Keratinocyte (primary cell): ENCODE measurements at regions not wholly inside any gene's neighbourhood (a gene's known extent, or its start where the extent isn't known, plus 50 kb on each side); places are given as distances from the start of the nearest gene placed in this dataset.

Source experiments
- DNase-seq: peaks from one replicate; pipeline ENCODE4 v3.0.0-alpha.2; 2011; ENCODE audit warnings: low read depth, missing footprints, low spot score
- FAIRE-seq: peaks from 2 replicates; lab custom pipeline; 2011; peaks lifted over from hg19 to GRCh38; lab: Jason Lieb, UNC
- H2AFZ ChIP-seq: 2 replicates; pipeline ENCODE4 v1.6.0; 2012; ENCODE audit warnings: low read length, control low read depth, inconsistent platforms; ENCODE audit not compliant: control insufficient read depth
- H3K27ac ChIP-seq: 2 replicates; pipeline ENCODE4 v1.5.1; 2011; ENCODE audit warnings: low read length; ENCODE audit not compliant: control insufficient read depth, insufficient read depth
- H3K27me3 ChIP-seq: 3 replicates; pipeline ENCODE4 v1.6.0; 2011; ENCODE audit warnings: low read length; ENCODE audit not compliant: control insufficient read depth, insufficient read depth; ENCODE audit errors: extremely low read depth
- H3K36me3 ChIP-seq, 2 experiments: 2 replicates in 1 of 2; 3 replicates in 1 of 2; pipeline ENCODE4 v1.5.1; 2011; ENCODE audit warnings: low read length in 2 of 2, mild to moderate bottlenecking in 1 of 2; ENCODE audit not compliant: control insufficient read depth in 2 of 2, insufficient read depth in 2 of 2; ENCODE audit errors: extremely low read depth in 1 of 2
- H3K4me1 ChIP-seq: 3 replicates; pipeline ENCODE4 v1.5.1; 2011; ENCODE audit warnings: low read length; ENCODE audit not compliant: control insufficient read depth, insufficient read depth; ENCODE audit errors: extremely low read depth
- H3K4me2 ChIP-seq: 3 replicates; pipeline ENCODE4 v1.6.0; 2011; ENCODE audit warnings: low read depth, low read length; ENCODE audit not compliant: control insufficient read depth, insufficient read depth; ENCODE audit errors: extremely low read depth
- H3K4me3 ChIP-seq, 3 experiments: fragments of 200-600 bp in 1 of 3; sonication (generic) in 1 of 3; 2 replicates in 2 of 3; 3 replicates in 1 of 3; pipeline ENCODE4 v1.5.1; 2011 to 2016; ENCODE audit warnings: low read length in 3 of 3, mild to moderate bottlenecking in 3 of 3, control low read depth in 2 of 3, inconsistent platforms in 1 of 3, low read depth in 1 of 3, mixed read lengths in 1 of 3, mixed run types in 1 of 3, moderate library complexity in 1 of 3; ENCODE audit not compliant: control insufficient read depth in 2 of 3, insufficient read depth in 2 of 3; ENCODE audit errors: extremely low read depth in 1 of 3
- H3K79me2 ChIP-seq: 2 replicates; pipeline ENCODE4 v1.6.0; 2012; ENCODE audit warnings: low read length; ENCODE audit not compliant: control insufficient read depth, insufficient read depth
- H3K9ac ChIP-seq: 3 replicates; pipeline ENCODE4 v1.6.0; 2011; ENCODE audit warnings: low read length; ENCODE audit not compliant: control insufficient read depth, insufficient read depth; ENCODE audit errors: extremely low read depth
- H3K9me1 ChIP-seq: 3 replicates; pipeline ENCODE4 v1.6.0; 2011; ENCODE audit warnings: low read length; ENCODE audit not compliant: control insufficient read depth, insufficient read depth; ENCODE audit errors: extremely low read depth
- H3K9me3 ChIP-seq: 2 replicates; pipeline ENCODE4 v1.5.1; 2012; ENCODE audit warnings: low read depth, low read length; ENCODE audit not compliant: control insufficient read depth
- H4K20me1 ChIP-seq: 3 replicates; pipeline ENCODE4 v1.6.0; 2011; ENCODE audit warnings: low read length; ENCODE audit not compliant: control insufficient read depth, insufficient read depth; ENCODE audit errors: extremely low read depth
- EZH2 ChIP-seq: IDR thresholded peaks from one replicate; pipeline ENCODE4 v1.6.1; 2012; ENCODE audit warnings: inconsistent platforms, mild to moderate bottlenecking, low read length, moderate library complexity
- dilution Hi-C: fragments of 300-500 bp; cut with MboI; formaldehyde crosslinking; loops from one replicate; pipeline ENCODE4 v1.7.0; 2020; ENCODE audit warnings: low sequenced_read_pairs; ENCODE audit not compliant: extremely low pct_ligation_motif_present
- TF ChIP-seq, protein P1 (sequence below), 3 experiments: IDR thresholded peaks in 1 of 3; conservative IDR thresholded peaks in 1 of 3; optimal IDR thresholded peaks in 1 of 3; 2 replicates in 2 of 3; 3 replicates in 1 of 3; pipeline versions ENCODE3 to v1.5.1; 2011; ENCODE audit warnings: low read length in 3 of 3, mild to moderate bottlenecking in 3 of 3, moderate library complexity in 2 of 3, control low read depth in 1 of 3, inconsistent platforms in 1 of 3; ENCODE audit not compliant: insufficient read depth in 2 of 3; ENCODE audit errors: extremely low read depth in 1 of 3

DNA sequence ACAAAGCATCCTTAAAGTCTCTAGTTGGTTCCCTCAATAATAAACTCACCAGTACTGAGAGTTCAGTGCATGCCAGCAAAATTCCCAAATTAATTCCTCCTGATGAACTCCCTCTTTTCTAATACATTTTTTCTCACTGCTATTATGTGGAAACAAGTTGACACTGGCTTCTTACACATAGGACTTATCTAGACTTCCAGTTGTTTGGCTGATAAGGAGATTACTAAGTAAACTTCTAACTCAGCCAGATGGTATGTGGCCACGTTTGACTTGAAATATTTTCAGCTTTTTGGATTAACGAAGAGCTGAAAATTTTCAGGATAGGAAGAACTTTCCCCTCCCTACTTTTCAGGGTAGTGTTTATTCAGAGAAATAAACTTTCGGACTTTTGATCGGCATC lies 1154.2 kb upstream of the TENM4 start:
- Histone ChIP-seq H4K20me1 (no peaks in the 10 kb centered on the region), H3K9ac (no peak overlapping the region), H3K9me3 (no peaks in the 10 kb centered on the region), H3K4me2 (no peak overlapping the region), H3K4me1 (peaks cover 31% of the 10 kb centered on the region), H3K9me1 (no peaks in the 10 kb centered on the region), H2AFZ (no peak overlapping the region), H3K27ac (peak overlapping the region; percentile 60), H3K36me3 (no peaks in the 10 kb centered on the region), H3K79me2 (no peaks in the 10 kb centered on the region), H3K4me3 (no peak overlapping the region), H3K27me3 (no peaks in the 10 kb centered on the region)
- DNase-seq (peak; percentile 40), FAIRE-seq (peak; percentile 56)
- dilution Hi-C loops: no loop called here
- TF ChIP-seq, protein P1, sequence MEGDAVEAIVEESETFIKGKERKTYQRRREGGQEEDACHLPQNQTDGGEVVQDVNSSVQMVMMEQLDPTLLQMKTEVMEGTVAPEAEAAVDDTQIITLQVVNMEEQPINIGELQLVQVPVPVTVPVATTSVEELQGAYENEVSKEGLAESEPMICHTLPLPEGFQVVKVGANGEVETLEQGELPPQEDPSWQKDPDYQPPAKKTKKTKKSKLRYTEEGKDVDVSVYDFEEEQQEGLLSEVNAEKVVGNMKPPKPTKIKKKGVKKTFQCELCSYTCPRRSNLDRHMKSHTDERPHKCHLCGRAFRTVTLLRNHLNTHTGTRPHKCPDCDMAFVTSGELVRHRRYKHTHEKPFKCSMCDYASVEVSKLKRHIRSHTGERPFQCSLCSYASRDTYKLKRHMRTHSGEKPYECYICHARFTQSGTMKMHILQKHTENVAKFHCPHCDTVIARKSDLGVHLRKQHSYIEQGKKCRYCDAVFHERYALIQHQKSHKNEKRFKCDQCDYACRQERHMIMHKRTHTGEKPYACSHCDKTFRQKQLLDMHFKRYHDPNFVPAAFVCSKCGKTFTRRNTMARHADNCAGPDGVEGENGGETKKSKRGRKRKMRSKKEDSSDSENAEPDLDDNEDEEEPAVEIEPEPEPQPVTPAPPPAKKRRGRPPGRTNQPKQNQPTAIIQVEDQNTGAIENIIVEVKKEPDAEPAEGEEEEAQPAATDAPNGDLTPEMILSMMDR (optimal IDR thresholded peaks at IDR 0.05 in 1 of 3, IDR thresholded peaks at IDR 0.05 in 1 of 3, conservative IDR thresholded peaks at IDR 0.05 in 1 of 3; ENCODE audit: extremely low read depth in 1 of 3, insufficient read depth in 2 of 3, low read length in 3 of 3): no peak
- no peak for TF ChIP-seq EZH2

DNA sequence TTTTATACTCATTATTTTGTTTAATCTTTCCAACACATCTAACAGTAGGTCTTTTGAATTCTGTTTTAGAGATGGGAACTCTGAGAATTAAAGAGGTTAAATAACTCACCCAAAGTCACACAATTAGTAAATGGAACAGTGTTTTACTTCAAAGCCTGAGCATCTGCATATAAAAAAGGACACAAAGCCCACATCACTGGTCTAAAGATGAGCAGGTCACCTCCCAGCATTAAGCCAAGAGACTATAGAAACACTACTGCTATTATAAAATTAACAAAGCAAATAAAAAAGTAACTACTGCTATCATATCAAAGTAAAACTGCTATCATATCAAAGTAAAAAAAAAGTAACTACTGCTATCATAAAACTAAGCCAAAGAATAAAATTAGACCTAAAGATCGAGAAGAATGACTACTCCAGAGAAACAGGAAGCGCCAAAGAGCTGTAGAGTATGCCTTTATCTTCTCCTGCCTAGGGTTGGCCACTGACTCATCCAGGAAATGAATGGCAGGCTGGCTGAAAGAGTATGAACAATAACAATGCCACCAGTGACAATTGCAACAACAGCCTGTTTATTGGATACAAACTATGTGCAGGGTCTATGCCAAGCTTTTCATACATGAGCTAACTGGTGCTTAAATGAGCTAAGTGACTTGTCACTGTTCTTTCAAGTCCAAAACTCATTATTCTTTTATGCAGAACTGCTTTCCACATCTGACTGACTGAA lies 1153.0 kb upstream of the TENM4 start:
- FAIRE-seq (peak; percentile 87), DNase-seq (peak; percentile 32)
- peaks cover 28% of the 10 kb centered on the region for H3K4me1 ChIP-seq
- no peak overlapping the region for H3K4me3 ChIP-seq
- H2AFZ ChIP-seq: peak overlapping the region; percentile 18
- no peaks in the 10 kb centered on the region for H3K9me3 ChIP-seq
- H3K36me3 ChIP-seq: no peaks in the 10 kb centered on the region
- H3K9ac ChIP-seq: no peak overlapping the region
- no peaks in the 10 kb centered on the region for H4K20me1 ChIP-seq
- H3K27me3 ChIP-seq: no peaks in the 10 kb centered on the region
- peak overlapping the region; percentile 59 for H3K4me2 ChIP-seq
- H3K79me2 ChIP-seq: no peaks in the 10 kb centered on the region
- peak overlapping the region; percentile 60 for H3K27ac ChIP-seq
- dilution Hi-C loops: no loop called here
- TF ChIP-seq, protein P1 (optimal IDR thresholded peaks at IDR 0.05 in 1 of 3, IDR thresholded peaks at IDR 0.05 in 1 of 3, conservative IDR thresholded peaks at IDR 0.05 in 1 of 3; ENCODE audit: extremely low read depth in 1 of 3, insufficient read depth in 2 of 3, low read length in 3 of 3): no peak
- no peak for TF ChIP-seq EZH2
- H3K9me1 ChIP-seq: no peaks in the 10 kb centered on the region
